H1 (cell line): ENCODE measurements at regions not wholly inside any gene's neighbourhood (a gene's known extent, or its start where the extent isn't known, plus 50 kb on each side); places are given as distances from the start of the nearest gene placed in this dataset.

Experiments used
- GTF2F1 ChIP-seq: IDR thresholded peaks from 2 replicates; pipeline ENCODE4 v1.6.1; 2012; ENCODE audit warnings: low read depth, low read length, improper control_type of control experiment, borderline replicate concordance
- HDAC2 ChIP-seq, 2 experiments: fragments of 300-600 bp in 1 of 2; sonication (generic) in 1 of 2; IDR thresholded peaks; 2 replicates each; pipeline ENCODE4 v1.6.1; 2011 to 2012; ENCODE audit warnings: low read depth in 2 of 2, low read length in 2 of 2, mild to moderate bottlenecking in 2 of 2, moderate library complexity in 2 of 2, borderline replicate concordance in 1 of 2, inconsistent platforms in 1 of 2
- SIN3A ChIP-seq, 2 experiments: IDR thresholded peaks in 1 of 2; conservative IDR thresholded peaks in 1 of 2; 2 replicates each; pipeline ENCODE4 v1.6.1; 2011 to 2012; ENCODE audit warnings: low read length in 2 of 2, improper control_type of control experiment in 1 of 2, low read depth in 1 of 2, mild to moderate bottlenecking in 1 of 2

DNA sequence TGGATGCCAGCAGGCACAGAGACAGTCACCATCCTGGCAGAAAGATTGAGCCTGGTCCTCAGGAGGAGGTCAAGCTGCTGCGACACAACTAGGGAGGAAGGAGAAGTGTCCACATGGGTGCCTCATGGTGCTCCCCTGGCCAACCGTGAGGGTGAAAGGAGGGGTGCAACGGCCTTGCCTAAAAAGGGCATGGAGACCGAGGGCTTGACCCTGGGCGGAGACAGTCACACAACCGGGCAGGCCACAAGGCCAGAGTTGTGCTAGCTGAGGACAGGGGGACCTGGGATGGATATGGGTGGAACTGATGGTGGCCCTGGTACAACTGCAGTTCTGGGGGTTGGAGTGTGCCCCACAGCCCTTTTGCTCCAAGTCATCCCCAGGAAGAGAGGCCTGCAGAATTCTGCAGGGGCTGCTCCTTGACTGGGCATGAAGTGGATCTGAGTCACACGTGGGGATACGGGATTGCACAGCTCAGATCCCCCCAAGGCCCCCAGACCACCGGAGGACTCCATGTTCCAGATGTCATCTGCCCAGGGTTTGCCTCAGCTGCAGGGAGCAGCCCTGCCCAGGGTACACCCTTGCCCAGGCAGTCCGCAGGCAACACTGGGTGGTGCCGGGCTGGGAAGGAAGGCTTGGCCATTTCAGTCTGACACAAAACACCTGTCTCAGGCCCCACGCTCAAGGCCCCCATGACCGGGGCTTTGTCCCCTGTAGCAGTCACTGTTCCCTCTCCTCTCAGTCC, 602.3 kb upstream of the MGMT start:
- TF ChIP-seq GTF2F1: no peak
- TF ChIP-seq SIN3A (conservative IDR thresholded peaks at IDR 0.05 in 1 of 2, IDR thresholded peaks at IDR 0.05 in 1 of 2; ENCODE audit: low read depth in 1 of 2, low read length in 2 of 2): no peak
- TF ChIP-seq HDAC2 (IDR thresholded peaks at IDR 0.05; ENCODE audit: borderline replicate concordance in 1 of 2, low read depth in 2 of 2, low read length in 2 of 2): no peak
